ENCODE measurements at regions not wholly inside any gene's neighbourhood (a gene's known extent, or its start where the extent isn't known, plus 50 kb on each side); places are given as distances from the start of the nearest gene placed in this dataset.

- H4K91ac ChIP-seq (ENCODE audit: insufficient read length, low read depth, low read length), result no peak overlapping the region
- no peak overlapping the region for H3K56ac ChIP-seq (ENCODE audit: insufficient read length, low read depth, low read length)
- H3K4me2 ChIP-seq (ENCODE audit: insufficient read depth, insufficient read length, low read length), result no peak overlapping the region
- no peak overlapping the region for H2BK120ac ChIP-seq (ENCODE audit: low read depth, low read length, poor library complexity, severe bottlenecking)
- no peak overlapping the region for H3K23ac ChIP-seq (ENCODE audit: insufficient read length, low read depth, low read length)
- H2AK5ac ChIP-seq (ENCODE audit: insufficient read length, low read length), result no peak overlapping the region
- H3K9me3 Mint-ChIP-seq, result peaks cover 0 to 4% of the 10 kb centered on the region in 2 experiments; a peak in 1 of 5 replicates
- no peak overlapping the region for H4K8ac ChIP-seq (replicated peaks; ENCODE audit: insufficient read length, low read depth, low read length)
- H3K14ac ChIP-seq (ENCODE audit: insufficient read depth, low read length), result no peak overlapping the region
- no peak overlapping the region for H2AFZ ChIP-seq (ENCODE audit: low read length)
- H4K20me1 ChIP-seq (ENCODE audit: control insufficient read depth, insufficient read depth, insufficient read length), result no peaks in the 10 kb centered on the region
- no peak overlapping the region; a peak in 1 of 7 replicates for H3K27ac Mint-ChIP-seq
- H2BK5ac ChIP-seq (ENCODE audit: insufficient read length, low read length), result no peak overlapping the region
- no peak overlapping the region for H3K9ac ChIP-seq (ENCODE audit: extremely low read depth, insufficient read length, low read length)
- no peak overlapping the region for H2BK12ac ChIP-seq (ENCODE audit: insufficient read length, low read depth, low read length)
- TF ChIP-seq CTCF (conservative IDR thresholded peaks at IDR 0.05), result no peak
- H3K79me1 ChIP-seq (ENCODE audit: insufficient read depth, low read depth, low read length, poor library complexity, severe bottlenecking), result no peaks in the 10 kb centered on the region
- H3K36me3 Mint-ChIP-seq (ENCODE audit: insufficient read depth in 1 of 3, low read depth in 3 of 3), result peaks cover 0 to 11% (median 0%) of the 10 kb centered on the region in 3 experiments; a peak in 1 of 7 replicates
- H3K4me3 Mint-ChIP-seq, result no peak overlapping the region
- peaks cover 5 to 8% of the 10 kb centered on the region in 2 experiments for H3K4me1 Mint-ChIP-seq
- no peaks in the 10 kb centered on the region for H3K27me3 ChIP-seq (ENCODE audit: insufficient read depth, low read length)
- no peaks in the 10 kb centered on the region for H3K27me3 Mint-ChIP-seq (ENCODE audit: low read depth)
- no peak for DNase-seq
- no peaks in the 10 kb centered on the region for H3K9me3 ChIP-seq (ENCODE audit: control insufficient read depth, low read depth, low read length)
- H3T11ph ChIP-seq (ENCODE audit: low read length), result no peak overlapping the region
- no peak overlapping the region for H3K4ac ChIP-seq (ENCODE audit: low read depth, low read length)
- no peaks in the 10 kb centered on the region for H3K79me2 ChIP-seq (ENCODE audit: insufficient read depth, low read length)
- H2BK15ac ChIP-seq (ENCODE audit: low read depth, low read length), result no peak overlapping the region
- H3K27ac ChIP-seq (ENCODE audit: insufficient read length, low read depth, low read length), result no peak overlapping the region
- H3K4me1 ChIP-seq (ENCODE audit: insufficient read depth, low read length), result no peaks in the 10 kb centered on the region
- H2BK20ac ChIP-seq (ENCODE audit: low read depth, low read length, poor library complexity, severe bottlenecking), result no peak overlapping the region
- H3K23me2 ChIP-seq (ENCODE audit: insufficient read length, low read depth, low read length, poor library complexity, severe bottlenecking), result no peaks in the 10 kb centered on the region
- no peak overlapping the region for H3K18ac ChIP-seq (ENCODE audit: insufficient read length, low read depth, low read length)
- H4K5ac ChIP-seq (ENCODE audit: insufficient read length, low read depth, low read length), result no peak overlapping the region
Measured at GRCh38 chr14:49526101-49526500, 60.1 kb downstream of the RPS29 start.

Data from H9 (cell line).